HG02642 (cell line): ENCODE measurements at regions not wholly inside any gene's neighbourhood (a gene's known extent, or its start where the extent isn't known, plus 50 kb on each side); places are given as distances from the start of the nearest gene placed in this dataset.
A peak's percentile ranks its signal among the peaks of the same experiment; 100 is the strongest.

Experiments
- ATAC-seq: cut with Tn5 transposase; IDR thresholded peaks from one replicate; pipeline ENCODE4 v1.9.1; 2021; ENCODE audit warnings: mild to moderate bottlenecking; ENCODE audit not compliant: unreplicated experiment, poor library complexity

- peak; percentile 78 for ATAC-seq
These were observed 174.5 kb downstream of the SMIM20 start for GRCh38 chr4:26088433-26088928.

GRCh38 chr4:26093551-26093950, 179.5 kb downstream of the SMIM20 start:
- ATAC-seq = no peak

- no peak for ATAC-seq
These were observed 180.1 kb downstream of the SMIM20 start for GRCh38 chr4:26094076-26094475.

DNA sequence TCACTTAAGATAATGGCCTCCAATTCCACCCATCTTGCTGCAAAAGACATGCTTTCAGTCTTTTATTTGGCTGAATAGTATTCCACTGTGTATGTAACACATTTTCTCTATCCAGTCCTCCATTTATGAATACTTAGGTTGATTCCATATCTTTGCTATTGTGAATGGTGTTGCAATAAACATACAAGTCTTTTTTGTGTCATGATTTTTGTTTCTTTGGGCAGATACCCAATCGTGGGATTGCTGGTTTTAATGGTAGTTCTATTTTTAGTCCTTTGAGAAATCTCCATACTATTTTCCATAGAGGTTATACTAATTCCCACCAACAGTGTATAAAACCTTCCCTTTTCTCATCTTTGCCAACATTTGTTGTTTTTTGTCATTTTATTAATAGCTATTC, 180.9 kb downstream of the SMIM20 start:
- no peak for ATAC-seq

DNA sequence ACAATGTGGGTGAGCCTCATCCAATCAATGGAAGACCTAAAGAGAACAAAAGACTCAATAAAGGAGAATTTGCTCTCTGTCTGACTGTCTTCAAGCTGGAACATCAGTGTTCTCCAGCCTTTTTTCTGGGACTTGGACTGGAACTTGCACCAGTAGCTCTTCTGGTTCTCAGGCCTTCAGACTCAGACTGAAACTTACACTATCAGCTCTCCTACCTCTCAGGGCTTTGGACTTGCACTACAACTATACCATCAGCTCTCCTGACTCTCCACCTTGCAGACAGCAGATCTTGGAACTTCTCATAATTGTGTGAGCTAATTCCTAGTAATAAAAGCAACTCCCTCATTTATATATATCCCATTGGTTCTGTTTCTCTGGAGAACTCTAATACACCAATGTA, 185.9 kb downstream of the SMIM20 start:
- ATAC-seq = no peak

DNA sequence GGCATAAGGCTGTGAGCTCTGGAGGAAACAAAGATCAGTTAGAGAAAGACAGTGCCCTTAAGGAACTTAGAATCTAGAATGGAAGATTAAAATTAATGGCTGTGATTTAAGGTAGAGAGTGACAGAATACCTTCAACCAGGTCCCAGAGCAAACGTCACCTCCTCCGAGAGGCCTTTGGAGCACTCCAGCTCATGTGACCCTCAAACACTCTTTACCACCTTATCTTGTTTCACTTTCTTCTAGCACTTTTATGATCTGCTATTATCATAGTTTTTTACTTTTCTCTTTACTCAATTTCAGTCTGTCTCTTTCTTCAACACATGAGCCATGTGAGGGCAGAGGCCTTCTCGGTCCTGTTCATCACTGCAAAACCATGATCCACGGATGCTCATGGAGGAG, 187.0 kb downstream of the SMIM20 start:
- ATAC-seq = no peak

DNA sequence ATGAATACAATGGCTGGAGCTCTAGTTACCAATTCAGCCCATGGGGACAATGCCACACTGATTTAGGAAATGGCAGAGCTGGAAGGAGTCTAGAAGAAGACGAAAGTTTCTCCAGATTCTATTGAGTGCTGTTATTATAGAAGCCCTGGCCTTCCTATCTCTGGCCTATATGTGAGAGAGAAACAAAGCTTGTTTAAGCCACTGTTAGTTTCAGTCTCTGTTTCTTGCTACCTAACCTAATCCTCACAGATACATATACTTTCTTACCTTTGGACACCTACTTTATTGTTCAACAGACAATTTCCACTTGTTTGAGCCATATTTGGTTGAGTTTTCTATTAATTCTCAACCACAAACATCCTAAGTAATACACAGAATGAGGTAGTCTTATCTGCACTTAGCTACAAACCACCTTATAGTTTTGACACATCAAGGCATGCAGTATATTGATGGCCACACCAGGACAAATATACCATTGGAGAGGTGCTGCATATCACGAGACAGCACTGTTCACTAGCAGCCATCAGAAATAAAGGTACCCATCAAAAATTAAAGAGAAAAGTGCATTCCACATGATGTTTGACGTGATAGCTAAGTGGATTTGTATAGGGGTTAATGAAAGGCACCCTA, 190.2 kb downstream of the SMIM20 start:
- peak; percentile 79 for ATAC-seq

DNA sequence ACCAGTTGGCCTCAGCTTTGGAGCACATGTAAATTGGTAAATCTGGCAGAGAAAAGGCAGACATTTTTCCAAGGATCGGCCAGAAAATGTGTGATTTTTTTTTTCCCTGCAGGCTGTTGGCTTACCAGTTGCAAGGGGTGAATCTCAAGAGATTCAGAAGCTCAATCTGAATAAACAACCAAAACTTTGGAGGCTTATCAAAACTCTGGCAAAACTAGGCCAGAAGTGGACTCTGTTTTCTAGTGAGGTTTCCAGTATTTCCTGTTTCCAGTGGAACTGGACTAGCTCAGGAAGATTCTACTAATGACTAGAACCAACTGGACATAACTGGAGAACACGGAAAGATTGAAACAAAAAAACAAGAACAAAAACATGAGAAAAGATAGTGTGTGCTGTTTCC, 191.3 kb downstream of the SMIM20 start:
- no peak for ATAC-seq

DNA sequence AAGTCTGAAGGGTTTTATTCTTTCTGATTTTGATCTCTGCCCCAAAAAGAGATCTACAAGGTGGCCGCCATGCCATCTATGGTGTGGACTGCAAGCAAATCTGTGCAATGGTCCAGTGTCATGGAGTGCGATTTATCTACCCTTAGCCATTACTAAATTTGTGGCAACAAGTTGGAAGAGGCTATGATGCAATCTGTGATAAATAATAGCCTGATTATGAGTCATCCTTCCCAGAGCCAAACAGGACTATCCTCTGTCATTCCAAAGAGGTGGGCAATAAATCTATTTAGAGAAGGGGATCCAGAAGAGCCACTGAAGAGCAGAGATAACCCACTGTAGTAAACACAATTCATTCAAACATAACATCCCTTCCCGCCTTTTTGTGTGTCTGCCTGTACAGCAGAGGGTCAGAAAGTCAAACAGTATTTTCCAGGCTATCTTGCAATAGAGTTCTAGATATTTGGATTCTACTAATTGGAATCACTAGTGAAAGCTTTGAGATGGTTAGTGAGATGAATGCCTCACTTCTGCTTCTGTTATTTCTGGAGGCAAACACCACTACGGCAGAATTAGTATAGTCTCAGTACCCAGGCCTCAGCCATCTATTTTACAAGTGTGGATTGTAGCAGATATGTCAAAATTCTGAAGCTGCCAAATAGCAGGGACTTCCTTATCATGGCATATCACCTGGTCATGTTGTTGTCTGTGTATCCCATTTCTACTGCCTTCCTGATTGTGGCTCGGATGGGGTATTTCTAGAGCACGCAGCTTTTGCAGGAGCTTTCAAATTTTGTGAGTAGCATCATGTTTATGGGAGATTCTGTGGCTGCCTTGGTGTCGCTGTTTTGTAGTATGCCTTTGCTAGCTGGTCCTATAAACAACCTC, 192.0 kb downstream of the SMIM20 start:
- no peak for ATAC-seq

- ATAC-seq = no peak
These were observed 192.8 kb downstream of the SMIM20 start for GRCh38 chr4:26106776-26107175.

DNA sequence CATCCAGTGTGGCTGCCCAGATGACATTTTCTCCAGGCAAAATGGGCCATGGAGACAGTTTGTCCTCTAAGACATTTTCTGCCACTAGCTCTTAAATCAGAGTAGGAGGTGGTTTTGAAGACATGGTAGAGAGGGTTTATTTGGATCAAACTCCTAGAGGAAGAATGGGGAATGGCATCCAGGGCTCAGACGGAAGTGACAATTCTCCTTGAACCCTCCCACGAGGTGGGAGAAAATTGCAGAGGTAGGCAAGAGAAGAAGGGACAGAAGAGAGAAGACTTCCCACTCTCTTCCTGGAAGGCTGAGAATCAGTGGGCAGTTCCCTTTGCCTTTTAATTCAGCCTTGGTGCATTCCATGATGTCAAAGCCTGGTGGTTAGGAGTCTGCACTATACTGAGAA, 194.0 kb downstream of the SMIM20 start:
- ATAC-seq = no peak

DNA sequence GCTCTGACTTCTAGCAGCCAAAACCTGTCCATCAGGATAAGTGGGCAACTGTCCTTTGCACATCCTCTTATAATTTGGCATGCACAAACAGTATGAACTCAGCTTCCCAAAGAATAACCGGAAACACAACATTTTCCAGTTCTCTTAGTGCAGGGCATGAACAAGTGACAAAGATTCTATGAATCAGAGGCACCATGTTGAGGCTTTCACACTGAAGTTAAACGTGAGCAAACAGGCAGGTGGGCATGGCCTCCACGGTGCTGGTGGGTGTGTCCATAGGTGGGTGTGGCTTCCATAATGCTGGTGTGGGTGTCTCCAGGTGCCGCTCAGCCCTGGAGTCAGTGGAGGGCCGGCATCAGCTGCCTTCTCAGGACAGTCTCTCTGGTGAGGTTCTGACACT, 196.5 kb downstream of the SMIM20 start:
- no peak for ATAC-seq

DNA sequence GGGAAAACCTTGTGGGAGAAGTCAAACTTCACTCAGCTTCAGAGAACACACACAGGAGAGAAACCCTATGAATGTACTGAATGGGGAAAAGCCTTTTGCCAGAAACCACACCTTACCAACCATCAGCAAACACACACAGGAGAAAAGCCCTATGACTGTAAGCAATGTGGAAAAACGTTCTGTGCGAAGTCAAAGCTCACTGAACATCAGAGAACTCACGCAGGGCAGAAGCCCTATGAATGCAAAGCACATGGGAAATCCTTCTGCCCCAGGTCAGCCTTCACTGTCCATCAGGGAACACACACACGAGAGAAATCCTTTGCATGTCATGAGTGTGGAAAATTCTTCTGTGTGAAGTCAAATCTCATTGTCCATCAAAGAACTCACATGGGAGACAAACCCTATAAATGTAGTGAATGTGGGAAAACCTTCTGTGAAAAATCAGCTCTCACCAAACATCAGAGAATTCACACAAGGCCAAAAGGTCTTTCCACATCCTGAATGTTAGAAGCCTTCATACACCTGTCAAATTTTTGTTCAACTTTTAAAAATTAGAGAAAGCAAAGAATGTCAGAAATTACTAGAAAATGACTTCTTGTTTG, 199.4 kb downstream of the SMIM20 start:
- ATAC-seq = no peak

GRCh38 chr4:26116057-26116456, 202.0 kb downstream of the SMIM20 start:
- ATAC-seq = no peak

- no peak for ATAC-seq
These were observed 200.6 kb upstream of the RBPJ start for GRCh38 chr4:26120098-26120825.

DNA sequence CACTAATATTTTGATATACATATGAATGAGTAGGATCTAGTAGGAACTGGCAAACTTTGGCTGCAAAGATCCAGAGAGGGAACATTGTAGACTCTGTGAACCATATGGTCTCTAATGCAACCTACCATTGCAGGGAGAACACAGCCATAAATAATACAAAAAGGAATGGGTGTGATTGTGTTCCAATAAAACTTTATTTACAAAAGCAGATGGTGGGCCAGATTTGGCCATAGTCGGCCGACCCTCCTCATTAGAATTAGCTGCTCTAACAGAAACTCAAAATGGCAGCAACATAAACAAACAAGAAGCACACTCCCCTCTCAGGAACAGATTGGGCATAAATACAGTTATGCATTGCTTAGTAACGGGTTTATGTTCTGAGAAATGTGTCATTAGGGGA, 198.1 kb upstream of the RBPJ start:
- ATAC-seq = no peak

DNA sequence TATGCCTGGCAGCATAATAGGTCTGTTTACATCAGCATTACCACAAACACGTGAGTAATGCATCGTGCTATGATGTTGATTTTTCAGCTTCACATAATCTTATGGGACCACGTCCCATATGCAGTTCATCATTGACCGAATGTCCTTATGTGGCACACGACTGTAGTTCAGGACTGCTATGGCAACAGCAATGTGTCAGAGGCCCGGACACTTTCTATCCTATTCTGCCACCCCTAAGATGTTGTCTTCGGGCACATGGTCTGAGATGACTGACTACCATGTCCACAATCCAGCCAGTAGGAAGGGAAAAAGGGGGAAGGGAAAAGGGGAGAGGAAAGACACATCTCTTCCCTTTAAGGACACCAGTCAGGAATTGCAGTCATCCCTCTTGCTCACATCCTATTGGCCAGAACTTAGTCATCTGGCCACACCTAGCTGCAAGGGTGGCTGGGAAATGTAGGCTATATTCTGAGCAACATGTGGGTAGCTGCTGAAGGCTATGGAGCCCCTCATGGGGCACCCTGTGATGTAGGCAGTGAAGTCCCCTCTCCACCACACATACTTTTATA, 196.0 kb upstream of the RBPJ start:
- no peak for ATAC-seq

DNA sequence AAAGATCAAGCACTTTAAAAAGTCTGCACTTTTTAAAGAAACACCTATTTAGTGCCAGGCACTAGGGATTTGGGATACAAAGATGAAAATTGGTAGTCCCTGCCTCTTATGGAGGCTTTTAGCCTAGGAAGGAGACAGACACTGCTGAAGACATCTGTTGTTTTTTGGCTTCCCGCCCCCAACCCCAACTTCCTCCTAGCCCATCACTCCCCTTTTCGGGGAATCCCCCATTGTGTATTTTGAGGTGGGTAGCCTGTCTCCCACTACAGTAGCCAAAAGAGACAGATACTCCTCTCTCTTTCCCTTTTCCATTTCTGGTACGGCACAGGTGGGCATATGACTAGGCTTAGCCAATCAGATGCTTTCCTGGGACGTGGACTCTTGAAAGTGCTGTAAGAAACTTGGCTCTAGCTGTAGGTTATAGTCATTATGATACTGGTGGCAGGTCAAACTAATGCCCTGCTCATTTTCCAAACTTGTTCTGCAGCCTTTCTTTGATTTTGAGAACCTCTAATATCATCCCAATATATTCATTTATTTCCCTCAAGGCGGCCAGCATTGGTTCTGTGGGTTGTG, 194.6 kb upstream of the RBPJ start:
- ATAC-seq = peak; percentile 67

DNA sequence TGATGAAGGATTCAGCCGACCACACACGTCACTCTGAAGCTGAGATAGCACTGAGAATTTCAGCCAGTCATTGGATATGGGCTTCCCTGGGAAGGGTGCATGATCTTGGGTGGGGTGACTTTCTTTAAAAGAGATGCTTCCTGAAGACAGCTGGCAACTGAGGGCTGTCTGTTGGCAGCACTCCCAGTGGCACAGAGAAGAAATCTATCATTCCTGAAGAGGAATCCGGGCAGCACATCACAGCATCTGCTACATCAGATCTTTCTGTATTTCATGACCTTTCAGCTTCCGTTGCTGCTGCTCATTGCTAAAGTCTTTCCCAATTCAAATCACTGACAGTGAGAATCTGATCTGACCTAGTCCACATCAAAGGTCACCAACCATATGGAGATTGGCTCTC, 193.8 kb upstream of the RBPJ start:
- no peak for ATAC-seq

DNA sequence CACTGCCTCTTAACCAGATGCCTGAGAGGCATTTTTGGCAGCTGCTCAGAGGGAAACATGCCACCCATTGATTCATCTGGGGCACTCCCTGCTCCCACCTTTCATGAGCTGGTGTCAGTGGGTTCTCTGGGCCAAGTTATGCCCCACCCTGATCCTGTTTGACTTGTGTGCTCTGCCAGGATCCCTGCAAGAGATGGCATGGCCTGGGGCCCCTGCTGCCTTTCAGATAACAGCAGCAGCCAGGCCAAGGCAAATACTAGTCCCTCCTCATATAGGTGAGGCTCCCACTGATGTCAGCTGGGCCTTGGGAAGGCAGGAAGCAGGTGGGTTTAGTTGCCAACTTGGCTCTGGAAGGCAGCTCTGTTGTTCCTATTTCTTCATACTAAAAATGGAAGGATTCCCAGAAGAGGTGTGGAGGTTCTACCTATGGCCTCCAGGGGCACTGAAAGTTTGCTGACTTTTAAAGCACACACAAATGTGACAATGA, 192.9 kb upstream of the RBPJ start:
- no peak for ATAC-seq
